NCI-H345 (cell line): ENCODE measurements at regions not wholly inside any gene's neighbourhood (a gene's known extent, or its start where the extent isn't known, plus 50 kb on each side); places are given as distances from the start of the nearest gene placed in this dataset.
"Not testable (repeated sequence)": the region's sequence is repeated elsewhere in the genome, so short reads cannot be mapped to it uniquely, and the experiment has no call there.

ENCODE experiments used
- DNase-seq: peaks from one replicate; lab custom pipeline; 2025; lab: John Stamatoyannopoulos, UW

- no peak for DNase-seq
These were observed 465.6 kb downstream of the SIPA1L2 start for GRCh38 chr1:232164078-232164963.

GRCh38 chr1:232163533-232163932 lies 466.4 kb downstream of the SIPA1L2 start:
- no peak for DNase-seq

GRCh38 chr1:232162001-232162400 lies 467.9 kb downstream of the SIPA1L2 start:
- no peak for DNase-seq

- not testable (repeated sequence) for DNase-seq
These were observed 471.4 kb downstream of the SIPA1L2 start for GRCh38 chr1:232158558-232158957.

GRCh38 chr1:232156070-232156469 lies 473.9 kb downstream of the SIPA1L2 start:
- DNase-seq: not testable (repeated sequence)

GRCh38 chr1:232153652-232154051 lies 476.3 kb downstream of the SIPA1L2 start:
- no peak for DNase-seq

GRCh38 chr1:232150770-232151548 lies 479.0 kb downstream of the SIPA1L2 start:
- no peak for DNase-seq

GRCh38 chr1:232149287-232150201 lies 480.4 kb downstream of the SIPA1L2 start:
- DNase-seq: no peak

GRCh38 chr1:232147215-232147614 lies 482.7 kb downstream of the SIPA1L2 start:
- DNase-seq: no peak

- no peak for DNase-seq
These were observed 483.4 kb downstream of the SIPA1L2 start for GRCh38 chr1:232146514-232146913.

- DNase-seq: no peak
These were observed 484.2 kb downstream of the SIPA1L2 start for GRCh38 chr1:232145768-232146167.

- DNase-seq: no peak
These were observed 485.2 kb downstream of the SIPA1L2 start for GRCh38 chr1:232144696-232145230.

GRCh38 chr1:232143315-232143886 lies 486.5 kb downstream of the SIPA1L2 start:
- DNase-seq: no peak

GRCh38 chr1:232142403-232143314 lies 487.3 kb downstream of the SIPA1L2 start:
- DNase-seq: no peak

- DNase-seq: not testable (repeated sequence)
These were observed 488.8 kb downstream of the SIPA1L2 start for GRCh38 chr1:232141167-232141448.

GRCh38 chr1:232140419-232141166 lies 489.3 kb downstream of the SIPA1L2 start:
- DNase-seq: no peak

GRCh38 chr1:232139444-232139843 lies 490.5 kb downstream of the SIPA1L2 start:
- DNase-seq: no peak

GRCh38 chr1:232138044-232138443 lies 491.9 kb downstream of the SIPA1L2 start:
- no peak for DNase-seq

- no peak for DNase-seq
These were observed 492.9 kb downstream of the SIPA1L2 start for GRCh38 chr1:232137066-232137465.

- no peak for DNase-seq
These were observed 493.8 kb downstream of the SIPA1L2 start for GRCh38 chr1:232136136-232136535.
